Pancreas (tissue), 10 donors: ENCODE measurements at regions not wholly inside any gene's neighbourhood (a gene's known extent, or its start where the extent isn't known, plus 50 kb on each side); places are given as distances from the start of the nearest gene placed in this dataset.

Experiments
- ATAC-seq, 4 donors: fragments of 200-7000 bp; cut with Tn5 transposase; one replicate each; pipeline versions ENCODE4 v1.8.0 to v1.9.1; 2020; ENCODE audit warnings: mild to moderate bottlenecking in 4 of 4, moderate library complexity in 4 of 4
- DNase-seq, 6 donors: peaks; one replicate each; pipeline ENCODE4 v3.0.0-alpha.2; 2020
- FAIRE-seq: peaks from 2 replicates; lab custom pipeline; 2012; peaks lifted over from hg19 to GRCh38; lab: Jason Lieb, UNC
- H3K27ac ChIP-seq, 4 donors: fragments of 200-600 bp; sonication (generic); 1 replicate in 3 of 4; 2 replicates in 1 of 4; pipeline versions ENCODE4 v1.5.0 to v1.8.0; 2020
- H3K27me3 ChIP-seq, 4 donors: fragments of 200-600 bp; one replicate each; pipeline ENCODE4 v1.8.0; 2021
- H3K36me3 ChIP-seq, 3 donors: fragments of 200-600 bp; sonication (generic) in 1 of 3; one replicate each; pipeline versions ENCODE4 v1.5.0 to v1.8.0; 2020 to 2021
- H3K4me1 ChIP-seq, 3 donors: fragments of 200-600 bp; one replicate each; pipeline ENCODE4 v1.8.0; 2021
- H3K4me3 ChIP-seq, 4 donors: fragments of 200-600 bp; sonication (generic) in 2 of 4; one replicate each; pipeline versions ENCODE4 v1.5.0 to v1.8.0; 2020 to 2021
- H3K9me3 ChIP-seq, 4 donors: fragments of 200-600 bp; one replicate each; pipeline ENCODE4 v1.8.0; 2021
- CTCF ChIP-seq, 4 donors: fragments of 200-600 bp; sonication (generic) in 3 of 4; IDR thresholded peaks; one replicate each; pipeline versions ENCODE4 v1.5.0 to v1.8.0; 2021; ENCODE audit warnings: antibody characterized with exemption in 4 of 4
- WGBS, 2 donors: extraction: QIAGEN DNeasy Blood & Tissue Kit; methylation state at CpG; one replicate each; pipeline ENCODE4 v1.1.7; 2013; 5-methylcytosine and 5-hydroxymethylcytosine counted together
- intact Hi-C, 3 donors: fragments of 100-400 bp; cut with DNase I; formaldehyde crosslinking; loops; one replicate each; pipeline versions ENCODE4 v1.11.1 to v1.14.2; 2022
- donor health status: healthy with polysubstance abuse.
- donor health status: DM: no; HTN: no; CAD: no; lungs with moderate emphysema.
- donor health status: DM: no; HTN: no; CAD: no.
- donor health status: control.
- donor health status: control.
- donor health status: Bipolar disorder and iron deficiency.
- donor health status: DM: yes; HTN: yes; CAD: no.
- donor health status: DM: no; HTN: no; CAD: no.
- donor health status: DM: no; HTN: no; CAD: no.
- donor health status: DM: yes; HTN: yes; CAD: no.

- no peak for ATAC-seq
- Histone ChIP-seq H3K27ac (no peak overlapping the region), H3K36me3 (no peaks in the 10 kb centered on the region), H3K4me1 (no peaks in the 10 kb centered on the region), H3K9me3 (no peaks in the 10 kb centered on the region), H3K4me3 (no peak overlapping the region), H3K27me3 (peaks cover 0 to 10% (median 0%) of the 10 kb centered on the region in 4 donors)
- 53 to 55% methylated on average over 7 of the region's 7 CpGs for WGBS, 2 donors
- TF ChIP-seq CTCF (IDR thresholded peaks at IDR 0.05) = no peak
- intact Hi-C loops = no loop called here
- no peak for FAIRE-seq
- DNase-seq = no peak
Observed at GRCh38 chr2:2714408-2714807, 383.3 kb upstream of the MYT1L start.

GRCh38 chr2:2709431-2709770 lies 378.3 kb upstream of the MYT1L start:
- WGBS, 2 donors = 59 to 61% methylated on average over 12 of the region's 12 CpGs
- intact Hi-C loops = no loop called here
- no peaks in the 10 kb centered on the region for H3K9me3 ChIP-seq
- peaks cover 0 to 13% (median 0%) of the 10 kb centered on the region in 4 donors for H3K27me3 ChIP-seq
- DNase-seq (no peak), ATAC-seq (no peak), FAIRE-seq (no peak)
- H3K27ac ChIP-seq = no peak overlapping the region
- H3K4me3 ChIP-seq = no peak overlapping the region
- no peak for TF ChIP-seq CTCF (IDR thresholded peaks at IDR 0.05)
- no peaks in the 10 kb centered on the region for H3K4me1 ChIP-seq
- no peaks in the 10 kb centered on the region for H3K36me3 ChIP-seq

GRCh38 chr2:2708575-2709430 lies 377.7 kb upstream of the MYT1L start:
- TF ChIP-seq CTCF (IDR thresholded peaks at IDR 0.05) = no peak
- FAIRE-seq = no peak
- Histone ChIP-seq H3K9me3 (no peaks in the 10 kb centered on the region), H3K4me3 (no peak overlapping the region), H3K4me1 (no peaks in the 10 kb centered on the region), H3K36me3 (no peaks in the 10 kb centered on the region), H3K27ac (no peak overlapping the region), H3K27me3 (peaks cover 0 to 13% (median 0%) of the 10 kb centered on the region in 4 donors)
- no peak for ATAC-seq
- no peak for DNase-seq
- 60% methylated on average over 37 of the region's 37 CpGs for WGBS, 2 donors
- intact Hi-C loops = no loop called here

- 41 to 45% methylated on average over 19 of the region's 19 CpGs for WGBS, 2 donors
- Histone ChIP-seq H3K27ac (no peak overlapping the region), H3K4me1 (no peaks in the 10 kb centered on the region), H3K27me3 (peaks cover 0 to 3% (median 0%) of the 10 kb centered on the region in 4 donors), H3K4me3 (no peak overlapping the region), H3K36me3 (no peaks in the 10 kb centered on the region), H3K9me3 (no peaks in the 10 kb centered on the region)
- FAIRE-seq = no peak
- no peak for DNase-seq
- TF ChIP-seq CTCF (IDR thresholded peaks at IDR 0.05) = no peak
- intact Hi-C loops = no loop called here
- ATAC-seq = no peak
Observed at GRCh38 chr2:2707206-2707991, 376.3 kb upstream of the MYT1L start.
